M059J (cell line): ENCODE measurements at regions not wholly inside any gene's neighbourhood (a gene's known extent, or its start where the extent isn't known, plus 50 kb on each side); places are given as distances from the start of the nearest gene placed in this dataset.

Experiments
- DNase-seq: peaks from one replicate; pipeline ENCODE4 v3.0.0-alpha.2; 2012; ENCODE audit warnings: low read depth

DNA sequence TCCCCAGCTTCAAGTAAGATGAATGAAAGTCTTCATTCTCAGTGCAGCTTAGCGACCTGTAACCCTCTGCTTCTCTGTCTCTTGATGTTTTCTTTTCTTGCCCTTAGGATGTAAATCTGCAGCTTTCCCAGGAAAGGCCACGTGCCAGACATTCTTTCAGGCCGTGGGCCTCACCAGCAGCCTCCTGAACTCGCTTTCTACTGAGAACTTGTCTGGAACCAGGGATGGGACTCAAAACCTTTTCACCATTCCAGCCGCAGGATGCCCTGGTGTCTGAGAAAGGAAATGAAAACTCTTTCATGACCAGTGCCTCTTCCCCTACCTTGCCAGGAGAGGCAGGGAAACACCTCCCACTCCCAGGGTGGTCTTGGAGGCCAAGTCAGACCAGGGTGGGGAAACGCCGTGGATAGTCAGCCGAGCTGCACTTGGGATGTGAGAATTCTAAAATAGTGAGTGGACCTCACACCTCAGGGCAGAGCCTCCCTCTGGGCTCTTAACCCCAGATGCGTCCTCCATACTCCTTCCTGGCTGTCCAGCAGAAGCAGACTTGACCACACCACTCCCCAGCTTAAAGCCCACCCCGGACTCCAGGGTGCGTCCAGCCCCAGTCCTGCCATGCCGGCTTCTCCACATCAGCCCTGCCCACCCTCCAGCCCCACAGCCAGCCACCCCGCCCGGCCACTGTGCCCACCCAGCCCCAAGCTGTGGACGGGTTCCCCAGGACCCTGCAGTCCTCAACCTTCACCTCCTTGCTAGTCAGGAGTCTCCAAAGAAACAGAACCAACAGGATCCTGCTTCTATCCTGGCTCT, 115.5 kb downstream of the TWIST2 start:
- peak; percentile 10 for DNase-seq

DNA sequence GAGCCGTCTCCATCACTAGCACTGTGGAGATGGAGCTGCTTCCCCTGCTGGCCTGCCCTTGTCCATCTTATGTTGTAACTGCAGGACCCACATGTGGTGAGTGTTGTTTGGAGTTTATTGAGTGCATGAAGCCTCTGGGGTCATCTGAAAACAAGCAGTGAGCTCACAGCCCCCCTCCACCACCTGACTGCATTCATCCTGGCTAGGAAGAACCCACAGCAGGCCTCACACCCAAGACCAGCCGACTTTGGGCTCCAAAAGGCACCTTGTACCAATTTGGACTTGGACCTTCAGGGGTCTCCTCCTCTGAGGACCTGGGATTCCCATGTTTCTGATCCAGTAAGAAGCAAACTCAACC, 116.1 kb downstream of the TWIST2 start:
- no peak for DNase-seq

DNA sequence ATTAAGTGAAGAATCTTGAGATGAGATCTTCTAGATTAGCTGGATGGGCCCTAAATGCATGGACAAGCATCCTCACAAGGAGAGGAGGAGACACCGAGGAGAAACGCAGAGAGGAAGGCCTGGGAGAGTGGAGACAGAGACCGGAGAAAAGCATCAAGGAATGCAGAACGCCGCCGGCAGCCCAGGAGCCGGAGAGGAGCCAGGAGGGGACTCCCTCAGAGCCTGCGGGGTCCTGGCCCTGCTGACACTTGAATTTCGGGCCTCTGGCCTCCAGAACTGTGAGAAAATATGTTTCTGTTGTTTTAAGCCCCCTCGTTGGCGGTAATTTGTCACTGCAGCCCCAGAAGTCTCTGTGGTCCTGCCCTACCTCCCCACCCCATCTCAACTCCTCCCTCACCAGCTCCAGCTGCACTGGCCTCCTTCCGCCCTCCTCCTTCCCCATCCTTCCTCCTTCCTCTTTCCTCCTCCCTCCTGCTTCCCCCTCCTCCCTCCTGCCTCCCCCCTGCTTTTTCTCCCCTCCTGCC, 116.7 kb downstream of the TWIST2 start:
- DNase-seq: no peak

DNA sequence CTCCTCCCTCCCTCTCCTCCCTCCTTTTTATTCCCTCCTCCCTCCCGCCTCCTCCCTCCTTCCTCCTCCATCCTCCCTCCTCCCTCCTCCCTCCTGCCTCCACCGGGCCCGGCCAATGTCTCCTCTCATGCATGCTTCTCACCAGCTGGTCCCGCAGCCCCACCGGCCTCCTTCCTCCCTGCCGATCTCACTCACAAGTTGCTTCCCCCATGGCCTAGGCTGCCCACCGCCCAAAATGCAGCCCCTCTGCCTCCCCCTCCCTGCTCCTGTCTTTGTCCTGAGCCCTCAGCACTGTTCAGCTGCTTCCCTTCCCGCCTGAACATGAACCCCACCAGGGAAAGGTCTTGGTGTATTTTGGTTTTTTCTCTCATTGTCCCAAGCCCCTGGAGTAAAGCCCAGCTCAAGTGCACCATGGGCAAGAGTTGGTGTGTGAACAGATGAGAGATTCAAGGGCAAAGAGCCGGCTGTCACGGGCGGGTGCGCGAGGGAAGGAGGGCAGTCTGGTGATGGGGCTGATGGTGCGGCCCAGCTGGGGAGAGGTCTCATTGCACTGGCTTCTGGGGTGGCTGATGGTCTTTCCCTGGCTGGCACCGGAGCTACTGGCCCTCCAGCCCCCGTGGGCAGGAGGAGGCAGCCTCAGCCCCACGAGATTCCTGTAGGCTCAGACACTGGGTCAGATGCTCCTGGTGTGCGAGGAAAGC, 117.6 kb downstream of the TWIST2 start:
- no peak for DNase-seq

DNA sequence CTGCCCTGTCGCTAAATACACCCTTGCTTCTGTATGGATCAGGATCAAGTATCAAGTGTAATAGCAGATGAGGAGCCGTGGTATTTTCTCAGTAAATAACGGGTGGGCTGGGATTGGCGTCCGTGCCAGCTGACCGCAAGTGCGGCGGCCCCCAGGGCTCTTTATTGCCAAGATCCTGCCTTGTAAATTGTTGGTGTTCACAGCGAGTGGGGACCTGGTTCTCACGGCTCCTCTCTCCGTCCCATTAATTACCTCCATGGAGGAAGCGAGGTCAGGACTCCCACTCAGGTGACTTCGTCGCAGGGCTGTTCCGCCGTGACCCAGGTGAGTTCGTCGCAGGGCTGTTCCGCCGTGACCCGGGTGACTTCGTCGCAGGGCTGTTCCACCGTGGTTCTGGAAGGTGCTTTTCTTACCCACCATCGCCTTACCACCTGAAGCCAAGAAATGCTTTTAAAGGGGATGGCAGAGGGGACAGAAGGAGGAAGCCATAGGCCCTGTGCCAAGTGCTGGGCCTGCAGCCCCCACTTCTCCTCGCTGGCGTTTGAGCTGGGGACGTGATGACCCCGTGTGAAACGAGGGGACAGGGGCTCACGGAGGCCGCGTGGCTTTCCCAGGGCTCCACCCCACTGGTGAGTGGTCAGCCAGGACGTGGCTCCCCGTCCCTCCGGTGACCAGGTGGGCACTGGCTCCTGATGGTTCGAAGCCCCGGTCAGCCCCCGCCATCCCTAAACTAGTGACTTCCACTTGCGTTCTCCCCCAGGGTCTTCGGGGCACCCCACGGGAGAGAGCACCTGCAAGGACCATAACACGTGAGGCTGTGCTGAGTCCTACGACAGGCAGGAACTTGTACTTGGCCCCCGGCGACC, 118.4 kb downstream of the TWIST2 start:
- no peak for DNase-seq

DNA sequence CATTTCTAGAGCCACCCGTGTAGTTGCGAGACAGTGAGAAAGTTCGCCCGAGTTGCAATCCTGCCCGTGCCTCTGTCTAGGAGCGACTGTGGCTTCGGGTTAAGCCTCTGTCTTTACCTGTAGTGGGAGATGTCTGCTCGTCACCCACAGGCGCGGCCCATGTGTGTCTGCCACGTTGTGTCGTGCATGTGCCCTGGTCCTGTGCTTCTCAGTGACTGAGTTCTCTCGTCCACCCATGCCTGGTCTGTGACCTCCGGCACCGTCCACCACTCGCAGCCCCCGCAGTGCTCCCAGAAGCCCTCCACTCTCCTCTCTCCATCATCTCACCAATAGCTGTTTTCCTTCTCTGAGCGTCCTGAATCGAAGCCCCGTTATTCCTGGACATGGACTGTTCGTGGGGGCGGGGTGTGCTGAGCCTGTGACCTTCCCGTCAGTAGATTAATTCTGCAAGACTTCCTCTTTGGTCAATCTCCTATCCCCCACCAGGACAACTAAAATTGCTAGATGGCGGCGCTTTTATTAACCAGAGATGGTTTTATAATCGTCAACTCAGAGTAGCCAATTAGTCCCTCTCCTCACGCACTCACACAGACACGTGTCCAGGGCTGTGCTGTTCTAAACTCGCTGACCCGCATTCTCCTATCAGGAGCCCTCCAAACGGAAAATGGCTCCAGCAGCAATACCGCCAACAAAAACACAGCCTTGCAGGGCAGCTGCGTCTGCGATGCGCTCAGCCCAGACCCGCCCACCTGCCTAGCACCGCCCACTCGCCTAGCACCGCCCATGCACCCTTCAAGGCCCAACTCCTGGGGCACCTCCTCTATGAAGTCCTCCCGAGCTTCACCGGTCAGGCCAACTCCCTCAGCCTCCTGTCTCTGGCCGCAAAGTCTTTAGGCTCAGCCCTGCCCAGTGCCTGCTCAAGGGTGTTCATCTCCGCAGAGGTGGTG, 119.4 kb downstream of the TWIST2 start:
- no peak for DNase-seq

DNA sequence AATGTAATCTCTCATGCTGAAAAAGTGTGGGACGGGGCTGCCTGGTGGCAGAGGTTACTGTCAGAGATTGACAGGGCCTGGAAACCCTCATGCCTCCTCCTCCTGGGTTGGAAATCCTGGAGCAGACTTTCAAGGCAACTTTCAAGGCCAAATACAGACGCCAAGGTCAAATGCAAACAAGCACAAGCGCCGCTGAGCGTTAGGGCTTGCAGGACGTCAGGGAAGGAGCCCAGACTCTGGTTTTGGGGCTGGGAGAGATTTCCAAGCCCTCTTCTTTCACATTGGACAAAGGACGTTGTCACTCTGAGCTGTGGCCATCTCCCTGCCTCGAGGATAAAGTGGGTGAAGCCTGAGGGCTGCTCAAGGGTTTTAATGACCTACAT, 120.1 kb downstream of the TWIST2 start:
- no peak for DNase-seq

DNA sequence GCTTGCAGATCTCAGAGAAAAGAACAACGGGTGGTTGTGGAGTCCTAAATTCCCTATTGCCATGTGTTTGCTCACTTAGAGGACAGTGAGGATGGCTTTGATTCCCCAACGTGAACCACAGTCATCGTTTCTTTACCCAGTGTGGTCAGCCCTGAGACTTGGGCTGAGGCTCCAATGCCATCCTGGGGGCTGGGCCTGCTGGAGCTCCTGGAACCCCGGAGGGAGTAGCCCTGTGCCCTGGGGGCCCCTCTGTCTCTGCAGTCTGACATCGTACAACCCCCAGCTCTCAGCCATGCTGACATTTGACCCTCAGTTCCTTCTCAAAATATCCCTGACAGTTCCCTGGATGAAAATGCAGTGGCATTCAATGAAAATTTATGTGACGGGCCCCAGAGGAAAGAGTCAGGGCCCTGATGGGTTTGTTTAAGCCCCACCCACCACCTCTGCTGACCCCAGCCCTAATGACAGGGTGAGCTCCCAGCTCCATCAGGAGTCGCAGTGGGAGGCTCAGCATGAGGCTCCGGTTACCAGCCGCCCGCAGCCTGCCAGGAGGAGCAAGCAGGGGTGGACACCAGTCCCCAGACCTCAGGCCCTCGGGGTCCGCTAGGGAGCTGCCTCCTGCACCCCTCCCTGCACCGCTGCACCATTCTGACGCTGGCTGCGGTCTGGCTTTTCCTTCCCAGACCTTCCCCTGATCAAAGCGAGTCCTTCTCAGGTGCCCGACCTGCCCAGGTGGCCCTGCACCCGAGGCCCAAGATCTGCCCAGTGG, 120.9 kb downstream of the TWIST2 start:
- no peak for DNase-seq

DNA sequence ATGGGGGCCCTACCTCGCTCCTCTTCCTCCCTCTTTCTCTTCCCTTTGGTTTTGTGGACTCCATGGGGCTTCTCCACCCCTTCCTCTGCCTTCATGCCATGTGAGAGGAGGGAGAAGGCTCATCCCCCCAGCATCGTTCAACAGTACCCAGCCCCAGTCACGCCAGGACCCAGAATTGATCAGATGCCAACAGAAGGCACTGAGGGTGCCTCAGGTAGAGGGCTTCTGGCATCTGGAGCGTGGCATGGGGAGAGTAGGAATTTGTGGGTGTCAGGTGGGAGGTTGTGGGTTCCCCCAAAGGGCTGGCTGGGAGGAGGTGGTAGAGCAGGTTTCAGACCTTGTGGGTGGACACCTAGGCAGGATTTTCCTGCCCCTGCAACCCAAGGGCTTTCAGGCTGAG, 122.0 kb downstream of the TWIST2 start:
- DNase-seq: no peak

DNA sequence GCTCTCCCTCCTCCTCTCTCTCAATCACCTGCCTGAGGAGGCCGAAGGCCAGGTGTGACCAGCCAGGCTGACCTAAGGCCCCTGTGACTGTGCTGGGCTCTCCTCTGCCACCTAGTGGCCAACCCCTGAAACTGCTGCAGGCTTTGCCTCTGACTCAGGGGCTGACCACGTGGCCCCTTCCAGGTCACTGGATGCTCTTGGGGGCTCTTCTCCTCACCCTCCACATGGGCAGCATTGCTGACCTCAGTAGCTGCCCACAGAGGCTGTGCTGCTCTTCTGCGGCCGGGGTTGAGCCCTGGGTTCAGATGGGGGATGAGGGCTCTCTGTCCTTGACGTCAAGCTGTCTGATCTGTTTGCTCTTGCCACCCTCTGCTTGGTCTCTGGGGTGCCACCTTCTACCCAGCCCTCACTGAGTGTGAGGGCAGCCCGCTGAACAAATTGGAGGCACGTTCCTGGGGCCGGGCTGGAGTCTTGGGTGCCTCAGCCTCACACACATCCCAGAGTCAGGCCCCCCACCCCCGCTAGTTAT, 122.7 kb downstream of the TWIST2 start:
- peak; percentile 41 for DNase-seq

DNA sequence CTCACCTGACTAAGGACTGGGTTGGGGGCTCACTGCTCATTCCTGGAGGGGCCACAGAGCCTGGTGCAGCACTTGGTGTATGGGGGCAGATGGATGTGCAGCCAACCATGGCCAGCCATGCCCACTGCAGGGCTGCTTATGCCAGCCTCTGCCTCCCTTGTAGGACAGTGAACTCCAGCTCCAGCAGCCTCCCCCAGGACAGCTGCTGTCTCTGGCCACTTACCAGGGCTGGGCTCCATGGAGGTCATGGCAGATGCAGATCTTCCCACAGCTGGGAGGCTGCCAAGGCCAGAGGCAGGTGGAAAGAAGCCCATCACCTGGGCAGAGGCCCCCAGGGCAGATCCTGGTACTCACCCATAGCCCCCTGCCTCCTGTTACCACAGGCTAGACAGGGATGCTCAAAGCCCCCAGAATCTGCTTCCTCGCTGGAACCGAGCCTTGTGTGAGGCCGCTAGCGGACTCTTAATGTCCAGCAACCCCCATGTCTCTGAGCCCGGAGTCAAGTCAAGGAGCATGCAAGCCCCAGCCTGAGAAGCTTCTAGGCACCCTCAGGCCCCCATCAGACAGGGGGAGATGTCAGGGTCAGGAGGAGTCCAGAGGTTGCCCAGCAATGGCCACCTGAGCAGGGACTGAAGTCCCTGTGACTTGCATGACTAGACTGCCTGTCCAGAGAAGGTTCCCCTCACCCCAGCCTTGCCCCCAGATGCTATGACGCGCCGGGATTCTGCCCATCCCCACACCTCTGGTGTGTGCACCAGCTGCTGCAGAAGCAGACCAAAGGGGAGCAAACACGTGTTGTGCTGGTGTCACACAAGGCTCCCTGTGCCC, 123.6 kb downstream of the TWIST2 start:
- DNase-seq: no peak

DNA sequence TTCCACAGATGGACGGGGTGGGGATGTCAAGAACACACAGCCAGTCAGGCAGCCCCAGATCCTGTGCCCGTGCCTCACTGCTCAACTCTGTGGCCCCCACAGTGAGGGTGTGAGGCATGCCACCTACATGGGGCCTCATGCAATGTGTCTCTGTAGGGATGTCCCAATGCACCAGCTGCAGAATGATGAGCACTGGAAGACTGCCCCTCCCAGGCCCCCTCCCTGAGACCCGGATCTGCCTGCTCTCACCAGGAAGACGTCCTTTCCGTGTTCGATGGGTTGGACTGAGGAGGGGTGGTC, 124.2 kb downstream of the TWIST2 start:
- DNase-seq: no peak

DNA sequence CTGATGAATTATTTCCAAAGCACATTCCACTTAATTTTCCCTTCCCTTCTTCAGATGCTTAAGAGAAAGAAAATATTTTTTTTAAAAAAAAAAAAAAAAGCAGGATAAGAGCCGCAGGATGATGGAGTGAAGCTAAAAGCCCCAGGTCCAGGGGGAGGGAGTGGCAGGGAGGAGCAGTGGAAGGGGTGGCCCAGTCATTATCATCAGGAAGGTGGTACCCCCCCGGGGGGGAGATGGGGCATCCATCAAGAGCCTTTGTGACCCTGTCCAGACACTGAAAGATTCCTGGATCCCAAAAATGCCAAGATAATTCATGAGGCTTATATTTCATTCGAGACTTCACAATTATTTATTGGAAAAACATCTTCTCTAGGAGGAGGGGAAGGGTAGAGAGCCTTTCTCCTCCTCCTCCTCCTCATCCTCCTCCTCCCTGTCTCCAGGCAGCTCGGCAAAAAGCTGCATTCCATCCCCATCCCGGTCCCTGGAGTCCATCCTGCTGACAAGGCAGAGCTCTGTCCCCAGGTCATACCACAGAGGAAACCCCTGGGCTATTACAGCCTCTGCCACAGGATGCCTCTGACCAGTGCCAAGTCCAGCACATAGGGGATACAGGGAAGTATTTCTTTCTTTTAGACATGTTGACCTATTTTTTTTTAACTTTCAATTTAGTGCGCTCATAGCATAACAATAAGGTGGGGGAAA, 125.3 kb downstream of the TWIST2 start:
- peak; percentile 83 for DNase-seq

DNA sequence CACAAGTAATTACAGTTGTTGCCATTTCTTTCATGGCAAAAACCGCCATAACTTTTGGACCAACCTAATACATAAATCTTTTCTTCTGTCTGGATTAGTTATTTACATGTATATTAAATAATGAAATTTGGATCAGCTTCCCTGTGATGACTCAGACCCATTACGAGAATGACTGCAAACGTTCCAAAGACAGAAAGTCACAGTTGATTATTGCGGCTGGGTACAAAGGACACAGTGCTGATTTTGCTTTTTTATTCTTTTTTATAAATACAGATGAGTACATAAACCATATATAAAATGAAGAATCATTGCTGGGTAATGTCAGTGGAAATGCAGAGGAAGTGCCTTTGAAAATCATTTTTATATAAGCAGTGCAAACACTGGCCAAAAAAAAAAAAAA, 126.2 kb downstream of the TWIST2 start:
- DNase-seq: peak; percentile 65

DNA sequence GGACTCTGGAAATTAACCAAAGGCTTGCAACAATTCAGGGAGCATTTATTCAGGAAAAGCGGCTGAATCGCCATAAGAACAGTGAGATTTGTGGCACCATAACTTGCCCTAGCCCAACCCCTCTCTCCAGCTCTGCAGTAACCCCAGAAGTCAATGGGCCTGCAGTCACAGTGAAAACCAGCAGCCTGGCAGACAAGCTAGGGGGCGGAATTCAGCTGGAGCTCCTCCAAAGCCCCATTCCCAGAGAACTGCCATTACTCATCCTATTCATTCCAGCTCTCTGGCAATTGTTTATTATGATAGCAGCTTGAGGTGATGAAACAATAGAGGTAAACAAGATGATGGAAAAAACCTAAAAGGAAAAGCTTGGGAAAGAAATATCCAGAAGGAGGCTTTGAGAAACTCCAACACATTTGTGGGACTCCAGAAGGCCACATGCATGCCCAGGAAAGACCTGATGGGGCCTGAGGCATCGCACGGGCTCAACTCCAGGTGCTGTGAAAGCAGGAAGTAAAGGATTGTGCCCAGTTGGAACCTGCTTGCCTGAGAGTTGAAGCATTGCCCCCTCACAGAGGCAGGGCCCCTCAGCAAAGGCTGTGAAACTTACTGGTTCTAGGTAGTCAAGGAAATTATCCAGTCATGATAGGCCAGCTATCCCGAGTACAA, 126.7 kb downstream of the TWIST2 start:
- DNase-seq: peak; percentile 89

DNA sequence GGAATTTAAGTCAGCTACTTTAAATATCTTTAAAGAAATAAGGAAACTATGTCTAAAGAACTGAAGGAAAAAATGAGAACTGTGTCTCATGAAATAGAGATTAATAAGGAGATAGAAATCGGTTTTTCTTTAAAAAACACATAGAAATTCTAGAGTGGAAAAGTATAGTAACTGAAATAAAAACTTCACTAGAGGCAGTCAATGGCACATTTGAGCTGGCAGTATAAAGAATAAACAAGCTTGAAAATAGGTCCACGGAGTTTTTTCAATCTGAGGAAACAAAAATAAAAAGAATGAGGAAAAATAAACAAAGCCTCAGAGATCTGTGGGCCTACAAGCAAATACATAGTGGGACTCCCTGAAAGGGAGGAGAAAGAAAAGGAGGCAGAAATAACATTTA, 127.5 kb downstream of the TWIST2 start:
- DNase-seq: no peak

DNA sequence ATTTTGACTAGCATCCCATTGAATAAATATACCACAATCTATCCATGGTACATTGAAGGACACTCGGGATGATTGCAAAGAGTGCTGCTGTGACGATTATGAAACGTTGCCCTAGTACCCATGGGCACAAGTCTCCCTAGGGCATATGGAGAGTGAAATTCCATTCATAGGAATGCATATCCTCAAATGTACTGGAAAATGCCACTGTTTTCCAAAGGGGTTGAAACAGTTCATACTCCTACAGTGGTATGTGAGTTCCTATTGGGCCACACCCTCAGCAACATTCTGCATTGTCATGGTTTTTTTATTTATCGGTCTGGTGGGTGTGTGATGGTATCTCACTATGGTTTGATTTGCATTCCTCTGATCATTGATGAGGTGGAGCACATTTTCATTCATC, 130.6 kb downstream of the TWIST2 start:
- DNase-seq: no peak

DNA sequence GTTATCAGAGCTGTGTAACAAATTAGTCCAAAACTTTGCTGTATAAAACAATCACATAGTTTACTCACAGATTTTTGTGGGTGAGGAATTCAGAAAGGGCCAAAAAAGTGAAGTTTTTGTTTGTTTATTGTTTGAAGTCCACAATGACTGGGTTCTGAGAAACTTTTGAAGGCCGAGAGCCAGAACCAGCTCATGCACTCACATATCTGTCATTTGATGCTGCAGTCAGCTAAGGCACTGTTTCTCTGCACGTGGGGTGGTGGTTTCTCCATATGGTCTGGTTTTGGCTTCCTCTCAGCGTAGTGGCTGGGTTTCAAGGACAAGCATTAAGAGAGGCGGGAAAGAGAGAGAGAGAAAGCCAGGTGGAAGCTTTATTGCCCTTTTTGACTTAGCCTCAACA, 131.8 kb downstream of the TWIST2 start:
- DNase-seq: no peak
